ENCODE measurements at regions not wholly inside any gene's neighbourhood (a gene's known extent, or its start where the extent isn't known, plus 50 kb on each side); places are given as distances from the start of the nearest gene placed in this dataset.

- TF ChIP-seq CTCF (IDR thresholded peaks at IDR 0.05) (no peak), POLR2A (IDR thresholded peaks at IDR 0.05) (no peak)
Measured at GRCh38 chr6:56838016-56838555, 116.8 kb upstream of the BEND6 start.
